Umbilical cord (tissue), 1 donor: ENCODE measurements at regions not wholly inside any gene's neighbourhood (a gene's known extent, or its start where the extent isn't known, plus 50 kb on each side); places are given as distances from the start of the nearest gene placed in this dataset.
"Not testable (repeated sequence)": the region's sequence is repeated elsewhere in the genome, so short reads cannot be mapped to it uniquely, and the experiment has no call there.

ENCODE experiments used
- DNase-seq: peaks from one replicate; pipeline ENCODE4 v3.0.0-alpha.2; 2015; ENCODE audit warnings: low spot score

DNA sequence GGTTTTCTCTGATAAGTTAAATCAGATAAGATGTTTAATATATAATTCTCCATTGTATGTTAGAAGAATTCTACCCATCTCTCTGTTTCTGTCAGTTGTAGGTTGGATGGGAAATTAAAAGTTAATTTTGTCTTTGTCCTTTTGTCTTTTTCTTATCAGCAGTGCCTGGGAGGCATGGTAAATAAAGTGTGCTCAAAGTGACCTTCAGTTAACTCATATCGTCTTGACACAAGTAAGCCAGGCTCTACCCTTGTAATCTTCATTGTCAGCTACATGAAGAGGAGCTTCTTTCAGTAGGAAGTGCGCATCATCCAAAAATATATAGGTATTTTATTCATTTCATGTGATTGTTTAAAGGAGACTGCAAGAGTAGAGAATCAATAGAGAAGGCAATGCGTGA is 138.9 kb upstream of the NRIP1 start:
- DNase-seq = no peak

GRCh38 chr21:15204140-15204969 is 139.6 kb upstream of the NRIP1 start:
- peak; percentile 71 for DNase-seq

- no peak for DNase-seq
Observed at GRCh38 chr21:15204970-15205286, 140.1 kb upstream of the NRIP1 start.

- no peak for DNase-seq
Observed at GRCh38 chr21:15206514-15206913, 141.7 kb upstream of the NRIP1 start.

- DNase-seq = no peak
Observed at GRCh38 chr21:15207231-15207630, 142.4 kb upstream of the NRIP1 start.

- DNase-seq = no peak
Observed at GRCh38 chr21:15207635-15208370, 143.0 kb upstream of the NRIP1 start.

GRCh38 chr21:15208786-15209185 is 144.0 kb upstream of the NRIP1 start:
- DNase-seq = no peak

GRCh38 chr21:15209224-15209623 is 144.4 kb upstream of the NRIP1 start:
- no peak for DNase-seq

DNA sequence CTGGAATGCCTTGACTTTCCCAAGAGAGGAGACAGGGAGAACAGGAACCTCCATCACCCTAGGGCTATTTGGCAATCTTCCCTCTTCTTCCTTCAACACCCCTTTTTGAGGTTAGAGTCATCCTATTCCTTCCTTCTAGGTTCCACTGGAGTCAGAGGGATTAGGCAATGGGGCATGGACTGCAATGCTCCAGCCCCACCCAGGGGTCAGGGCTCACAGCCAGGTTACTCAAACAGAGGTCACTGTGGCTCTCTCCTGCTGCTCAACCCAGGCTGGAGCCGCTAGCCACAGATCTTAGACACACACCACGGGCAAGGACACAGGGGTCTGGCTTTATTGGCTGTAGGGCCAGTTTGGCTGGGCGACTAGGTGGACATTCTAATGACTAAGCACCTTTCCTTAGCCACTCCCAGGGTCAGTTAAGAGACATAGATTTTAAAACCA is 145.5 kb upstream of the NRIP1 start:
- no peak for DNase-seq

GRCh38 chr21:15211491-15212133 is 146.8 kb upstream of the NRIP1 start:
- DNase-seq = no peak

- peak; percentile 29 for DNase-seq
Observed at GRCh38 chr21:15212206-15212605, 147.4 kb upstream of the NRIP1 start.

DNA sequence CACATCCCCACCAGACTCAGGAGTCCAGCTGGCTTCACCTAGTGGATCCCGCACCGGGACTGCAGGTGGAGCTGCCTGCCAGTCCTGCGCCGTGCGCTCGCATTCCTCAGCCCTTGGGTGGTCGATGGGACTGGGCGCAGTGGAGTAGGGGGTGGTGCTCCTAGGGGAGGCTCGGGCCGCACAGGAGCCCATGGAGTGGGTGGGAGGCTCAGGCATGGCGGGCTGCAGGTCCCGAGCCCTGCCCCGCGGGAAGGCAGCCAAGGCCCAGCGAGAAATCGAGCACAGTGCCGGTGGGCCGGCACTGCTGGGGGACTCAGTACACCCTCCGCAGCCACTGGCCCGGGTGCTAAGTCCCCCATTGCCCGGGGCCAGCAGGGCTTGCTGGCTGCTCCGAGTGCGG is 153.7 kb upstream of the NRIP1 start:
- DNase-seq = not testable (repeated sequence)

DNA sequence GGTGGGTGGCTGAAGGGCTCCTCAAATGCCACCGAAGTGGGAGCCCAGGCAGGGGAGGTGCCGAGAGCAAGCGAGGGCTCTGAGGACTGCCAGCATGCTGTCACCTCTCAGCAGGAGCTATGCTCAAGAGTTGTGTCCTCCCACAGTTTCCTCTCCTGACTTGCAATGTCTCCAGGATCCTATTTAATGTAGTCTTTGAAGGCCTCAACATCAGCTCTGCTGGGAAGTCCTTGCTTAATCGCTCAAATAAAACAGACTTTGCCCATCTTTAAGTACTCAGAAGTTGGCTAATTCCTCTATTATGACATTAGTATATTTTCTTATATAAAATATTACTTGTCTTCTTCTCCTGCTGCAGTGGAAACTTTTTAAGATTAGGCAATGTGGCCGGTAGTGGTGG is 154.2 kb upstream of the NRIP1 start:
- no peak for DNase-seq

DNA sequence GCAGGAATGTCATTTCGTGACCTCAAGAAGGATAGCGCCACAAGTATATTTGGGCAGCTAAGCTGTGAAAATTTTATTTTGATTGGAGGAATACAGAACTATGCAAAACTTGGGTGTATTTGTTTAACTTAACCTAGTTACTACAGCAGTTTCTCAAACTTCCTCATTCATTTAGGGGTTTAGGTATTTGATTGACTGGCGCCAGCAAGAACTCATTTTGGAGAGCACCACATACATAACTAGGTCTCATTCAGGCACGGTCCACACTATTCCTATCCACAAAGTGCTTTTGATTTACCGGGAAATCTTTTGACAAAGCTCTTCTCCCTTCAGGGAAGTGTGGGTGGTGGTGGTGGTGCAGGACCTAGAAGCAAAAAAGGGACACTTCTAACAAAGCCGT is 155.1 kb upstream of the NRIP1 start:
- no peak for DNase-seq

GRCh38 chr21:15221799-15222386 is 157.1 kb upstream of the NRIP1 start:
- no peak for DNase-seq

DNA sequence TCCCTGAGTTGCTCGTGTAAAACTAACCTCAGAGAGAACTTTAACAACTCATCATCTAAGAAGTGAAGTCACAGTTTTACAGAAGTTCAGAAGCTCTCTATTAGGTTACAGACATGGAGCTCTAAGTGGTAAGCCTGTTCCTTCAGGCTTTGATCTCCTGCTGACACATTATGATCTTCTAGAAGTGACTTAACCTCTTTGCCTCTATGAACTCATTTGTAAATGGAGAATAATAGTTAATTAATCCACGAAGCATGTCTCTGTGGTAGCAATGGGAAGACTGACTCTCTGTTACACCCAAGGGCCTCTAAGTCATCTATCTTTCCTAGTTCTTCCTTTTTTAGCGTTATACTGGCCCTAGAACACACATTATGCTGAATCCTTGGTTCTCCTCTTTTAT is 157.9 kb upstream of the NRIP1 start:
- DNase-seq = no peak

DNA sequence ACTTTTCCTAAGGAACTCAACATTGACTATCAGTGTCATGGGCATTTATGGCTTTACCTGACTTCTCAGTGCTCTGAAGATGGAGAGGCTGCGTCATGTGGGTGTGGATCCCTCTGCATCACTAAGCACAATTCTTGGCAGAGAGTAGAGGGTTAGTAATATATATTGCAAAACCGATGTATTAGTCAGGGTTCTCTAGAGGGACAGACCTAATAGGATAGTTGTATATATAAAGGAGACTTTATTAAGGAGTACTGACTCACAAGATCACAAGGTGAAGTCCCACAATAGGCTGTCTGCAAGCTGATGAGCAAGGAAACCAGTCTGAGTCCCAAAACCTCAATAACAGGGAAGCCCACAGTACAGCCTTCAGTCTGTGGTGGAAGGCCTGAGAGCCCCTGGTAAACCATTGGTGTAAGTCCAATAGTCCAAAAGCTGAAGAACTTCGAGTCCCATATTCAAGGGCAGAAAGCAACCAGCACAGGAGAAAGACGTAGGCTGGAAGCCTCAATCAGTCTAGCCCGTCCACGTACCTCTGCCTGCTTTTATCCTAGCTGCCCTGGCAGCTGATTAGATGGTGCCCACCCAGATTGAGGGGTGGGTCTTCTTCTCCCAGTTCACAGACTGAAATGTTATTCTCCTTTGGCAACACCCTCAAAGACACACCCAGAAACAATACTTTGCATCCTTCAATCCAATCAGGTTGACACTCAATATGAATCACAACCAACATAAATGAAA is 159.7 kb upstream of the NRIP1 start:
- DNase-seq = no peak

GRCh38 chr21:15227919-15228318 is 163.1 kb upstream of the NRIP1 start:
- DNase-seq = no peak

GRCh38 chr21:15229390-15229789 is 164.6 kb upstream of the NRIP1 start:
- DNase-seq = no peak

- no peak for DNase-seq
Observed at GRCh38 chr21:15233611-15234010, 168.8 kb upstream of the NRIP1 start.

GRCh38 chr21:15236111-15236510 is 171.3 kb upstream of the NRIP1 start:
- no peak for DNase-seq

- DNase-seq = peak; percentile 23
Observed at GRCh38 chr21:15240848-15241247, 176.0 kb upstream of the NRIP1 start.
